NCI-H460 (cell line): ENCODE measurements at regions not wholly inside any gene's neighbourhood (a gene's known extent, or its start where the extent isn't known, plus 50 kb on each side); places are given as distances from the start of the nearest gene placed in this dataset.
"Not testable (repeated sequence)": the region's sequence is repeated elsewhere in the genome, so short reads cannot be mapped to it uniquely, and the experiment has no call there.

Experiments
- DNase-seq: peaks from one replicate; pipeline ENCODE4 v3.0.0-alpha.2; 2016; ENCODE audit warnings: low read depth; ENCODE audit errors: extremely low read depth

DNA sequence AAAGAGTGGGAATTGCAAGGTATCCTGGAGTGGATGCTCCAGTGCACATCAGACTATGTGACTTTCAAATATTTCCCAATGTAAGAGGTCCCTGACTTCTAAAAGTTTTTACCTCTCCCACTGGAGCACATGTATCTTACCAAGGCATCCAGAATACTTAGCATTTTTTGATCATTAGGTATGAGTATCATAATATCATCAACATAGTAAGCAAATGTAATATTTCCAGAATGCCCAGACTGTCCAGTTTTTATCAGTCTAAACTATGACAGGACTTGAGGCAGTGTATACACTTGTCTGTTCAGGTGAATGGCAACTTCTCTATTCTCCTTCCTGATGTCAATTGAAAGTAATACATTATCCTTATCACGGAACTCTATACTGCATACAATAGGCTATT is 924.6 kb upstream of the GJE1 start:
- no peak for DNase-seq

DNA sequence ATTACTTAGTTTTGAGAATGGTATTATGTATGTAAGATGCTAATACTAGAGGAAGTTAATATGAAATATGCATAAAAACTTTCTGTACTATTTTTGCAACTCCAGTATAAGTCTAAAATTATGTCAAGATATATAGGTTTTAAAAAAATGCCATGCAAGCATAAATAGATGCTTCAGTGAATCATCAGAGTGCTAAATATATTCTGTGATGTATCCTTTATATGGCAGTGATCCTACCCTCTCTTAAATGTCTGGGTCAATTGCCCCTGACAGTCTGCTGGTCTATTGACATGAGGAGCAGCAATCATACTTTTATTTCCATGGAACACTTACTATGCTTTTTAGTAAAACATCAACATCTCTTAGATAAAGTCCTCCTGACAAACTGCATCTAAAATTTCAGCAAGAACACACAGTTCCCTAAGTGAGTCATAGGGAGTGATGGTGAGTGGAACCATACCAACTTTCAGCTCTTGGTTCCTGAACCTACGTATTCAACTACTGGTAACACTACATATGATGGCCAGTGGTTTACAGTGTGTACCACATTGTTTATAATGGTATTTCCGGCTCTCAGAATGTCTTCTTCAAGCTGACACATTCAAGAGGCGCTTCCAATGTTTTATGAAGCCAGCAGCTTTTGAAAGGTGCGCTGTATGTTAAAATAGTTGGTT is 928.7 kb upstream of the GJE1 start:
- DNase-seq, result no peak

DNA sequence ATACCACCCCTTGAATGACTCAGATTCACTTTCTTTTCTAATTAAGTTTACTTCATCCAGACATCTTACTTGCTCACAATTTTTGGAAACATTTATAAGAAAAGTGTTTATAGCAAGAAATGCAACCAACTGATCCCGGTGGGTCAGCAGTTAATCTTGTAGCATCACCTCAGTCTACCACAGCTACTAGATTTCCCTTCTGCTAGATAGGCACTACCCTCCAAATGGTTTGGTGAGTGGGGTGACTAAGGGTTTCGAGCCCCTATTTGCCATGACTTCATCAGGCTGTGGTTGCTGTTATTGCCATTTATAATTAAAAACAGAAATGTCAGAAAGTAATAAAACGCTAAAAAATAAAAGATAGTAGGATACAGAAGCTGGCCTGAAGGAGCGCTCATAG is 930.1 kb upstream of the GJE1 start:
- no peak for DNase-seq

DNA sequence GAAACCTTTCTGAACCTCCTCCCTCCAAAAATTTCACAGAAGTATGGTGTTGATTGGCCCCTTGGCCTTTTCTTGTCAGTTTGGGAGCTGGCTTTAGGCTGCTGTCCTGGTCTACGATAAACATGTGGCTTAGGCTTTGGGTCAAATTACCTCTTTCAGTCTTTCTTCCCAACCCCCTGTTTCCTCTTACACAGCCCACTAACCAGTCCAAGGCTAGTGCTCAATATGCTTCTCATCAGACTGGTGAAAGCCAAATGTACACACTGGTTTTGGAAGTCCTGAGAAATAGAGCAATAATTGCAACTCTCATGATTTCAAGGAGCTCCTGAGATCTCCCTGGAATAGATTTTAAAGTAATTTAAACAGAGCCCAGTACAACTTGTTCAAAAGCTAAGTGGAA is 933.7 kb upstream of the GJE1 start:
- DNase-seq, result no peak

DNA sequence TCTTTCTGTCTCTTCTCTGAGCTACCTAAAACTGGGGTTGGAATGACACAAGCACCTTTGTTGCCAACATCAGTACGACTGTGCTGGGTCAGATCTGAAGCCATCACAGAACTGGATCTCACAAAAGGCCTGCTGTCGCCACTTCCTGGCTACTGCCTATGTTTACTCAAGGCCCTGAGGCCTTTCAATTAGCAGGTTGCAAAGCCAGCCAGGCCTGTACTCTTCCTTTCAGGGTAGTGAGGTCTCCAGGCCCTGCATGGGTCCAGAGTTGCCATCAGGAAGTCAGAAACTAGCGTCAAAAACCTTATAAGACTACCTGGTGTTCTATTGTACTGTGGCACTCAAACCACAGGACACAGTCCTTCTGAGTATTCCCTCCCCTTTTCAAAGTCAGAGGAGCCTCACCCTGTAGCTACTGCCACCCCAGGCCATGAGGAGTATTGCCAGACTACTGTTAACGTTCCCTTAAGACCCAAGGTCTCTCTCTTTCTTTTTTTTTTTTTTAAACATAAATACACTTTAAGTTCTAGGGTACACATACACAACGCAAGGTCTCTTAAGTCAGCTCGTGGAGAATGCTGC is 937.4 kb upstream of the GJE1 start:
- DNase-seq, result no peak

DNA sequence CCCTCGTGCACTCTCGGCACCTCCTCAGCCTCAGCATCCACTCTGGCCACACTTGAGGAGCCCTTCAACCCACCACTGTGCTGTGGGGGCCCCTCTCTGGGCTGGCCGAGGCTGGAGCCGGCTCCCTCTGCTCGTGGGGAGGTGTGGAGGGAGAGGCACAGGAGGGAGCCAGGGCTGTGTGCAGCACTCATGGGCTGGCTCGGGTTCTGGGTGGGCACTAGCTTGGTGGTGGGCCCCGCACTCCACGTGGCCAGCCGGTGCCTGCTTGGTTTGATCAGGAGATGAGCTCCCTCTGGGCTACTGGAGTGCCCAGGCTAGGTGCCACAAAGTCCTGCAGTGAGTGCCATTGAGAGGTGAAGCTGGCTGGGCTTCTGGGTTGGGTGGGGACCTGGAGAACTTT is 949.4 kb upstream of the GJE1 start:
- DNase-seq, result no peak

DNA sequence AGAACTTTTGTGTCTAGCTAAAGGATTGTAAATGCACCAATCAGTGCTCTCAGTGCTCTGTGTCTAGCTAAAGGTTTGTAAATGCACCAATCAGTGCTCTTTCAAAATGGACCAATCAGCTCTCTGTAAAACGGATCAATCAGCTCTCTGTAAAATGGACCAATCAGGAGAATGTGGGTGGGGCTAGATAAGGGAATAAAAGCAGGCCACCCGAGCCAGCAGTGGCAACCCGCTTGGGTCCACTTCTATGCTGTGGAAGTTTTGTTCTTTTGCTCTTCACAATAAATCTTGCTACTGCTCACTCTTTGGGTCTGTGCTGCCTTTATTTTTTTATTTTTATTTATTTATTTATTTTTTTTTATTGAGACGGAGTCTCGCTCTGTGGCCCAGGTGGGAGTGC is 957.3 kb upstream of the GJE1 start:
- not testable (repeated sequence) for DNase-seq

DNA sequence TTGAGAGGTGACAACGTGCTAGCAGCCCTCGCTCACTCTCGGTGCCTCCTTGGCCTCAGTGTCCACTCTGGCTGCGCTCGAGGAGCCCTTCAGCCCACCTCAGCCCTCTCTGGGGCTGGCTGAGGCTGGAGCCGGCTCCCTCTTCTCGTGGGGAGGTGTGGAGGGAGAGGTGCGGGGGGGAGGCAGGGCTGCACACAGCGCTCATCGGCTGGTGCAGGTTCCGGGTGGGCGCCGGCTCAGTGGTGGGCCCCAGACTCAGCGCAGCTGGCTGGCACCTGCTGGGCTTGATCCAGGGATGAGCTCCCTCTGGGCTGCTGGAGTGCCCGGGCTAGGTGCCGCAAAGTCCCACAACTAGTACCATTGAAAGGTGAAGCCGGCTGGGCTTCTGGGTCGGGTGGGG is 957.8 kb upstream of the GJE1 start:
- no peak for DNase-seq

DNA sequence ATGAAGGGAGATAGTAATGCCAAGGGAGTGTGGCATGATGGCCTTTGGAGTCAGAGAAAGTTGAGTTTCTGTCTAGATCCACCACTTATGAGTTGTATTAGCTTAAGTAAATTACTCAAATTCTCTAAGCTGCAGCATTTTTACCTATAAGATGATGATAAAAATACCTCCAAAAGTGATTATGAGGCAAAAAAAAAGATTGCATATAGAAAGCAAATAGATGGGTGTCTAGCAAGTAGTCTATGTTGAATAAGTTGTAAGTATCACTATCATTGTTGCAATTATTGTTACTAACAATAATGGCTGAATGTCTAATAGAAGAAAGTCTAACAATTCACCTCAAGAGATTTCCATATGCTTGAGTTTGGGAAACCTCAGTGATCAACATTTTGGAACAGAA is 959.2 kb upstream of the GJE1 start:
- no peak for DNase-seq

DNA sequence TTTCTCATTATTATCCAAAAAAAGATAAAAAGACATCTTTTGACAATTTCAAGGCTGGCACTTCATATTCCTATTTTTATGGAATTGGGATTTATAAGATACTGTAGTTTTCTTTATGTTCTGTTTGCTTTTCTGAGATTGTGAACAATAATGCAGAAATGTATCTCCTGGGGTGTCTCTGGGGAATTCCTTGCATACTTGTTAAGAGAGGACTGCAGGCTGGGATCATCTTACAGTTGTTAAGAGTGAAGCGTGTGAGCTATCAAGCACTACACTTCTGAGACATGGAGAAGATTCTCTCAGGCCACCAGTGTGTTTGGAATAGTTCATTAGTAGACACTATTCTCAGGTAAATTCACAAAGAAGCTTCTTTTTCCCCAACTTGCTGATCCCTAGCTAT is 963.3 kb upstream of the GJE1 start:
- DNase-seq, result no peak

DNA sequence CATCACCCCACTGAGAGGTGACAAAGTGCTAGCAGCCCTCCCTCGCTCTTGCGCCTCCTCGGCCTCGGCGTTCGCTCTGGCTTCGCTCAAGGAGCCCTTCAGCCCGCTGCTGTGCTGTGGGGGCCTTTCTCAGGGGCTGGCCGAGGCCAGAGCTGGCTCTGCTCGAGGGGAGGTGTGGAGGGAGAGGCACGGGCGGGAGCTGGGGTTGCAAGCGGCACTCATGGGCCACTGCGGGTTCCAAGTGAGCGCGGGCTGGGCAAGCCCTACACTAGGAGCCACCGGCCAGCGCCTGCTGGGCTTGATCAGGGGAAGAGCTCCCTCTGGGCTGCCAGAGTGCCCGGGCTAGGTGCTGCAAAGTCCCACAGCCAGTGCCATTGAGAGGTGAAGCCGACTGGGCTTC is 964.8 kb upstream of the GJE1 start:
- DNase-seq, result no peak

DNA sequence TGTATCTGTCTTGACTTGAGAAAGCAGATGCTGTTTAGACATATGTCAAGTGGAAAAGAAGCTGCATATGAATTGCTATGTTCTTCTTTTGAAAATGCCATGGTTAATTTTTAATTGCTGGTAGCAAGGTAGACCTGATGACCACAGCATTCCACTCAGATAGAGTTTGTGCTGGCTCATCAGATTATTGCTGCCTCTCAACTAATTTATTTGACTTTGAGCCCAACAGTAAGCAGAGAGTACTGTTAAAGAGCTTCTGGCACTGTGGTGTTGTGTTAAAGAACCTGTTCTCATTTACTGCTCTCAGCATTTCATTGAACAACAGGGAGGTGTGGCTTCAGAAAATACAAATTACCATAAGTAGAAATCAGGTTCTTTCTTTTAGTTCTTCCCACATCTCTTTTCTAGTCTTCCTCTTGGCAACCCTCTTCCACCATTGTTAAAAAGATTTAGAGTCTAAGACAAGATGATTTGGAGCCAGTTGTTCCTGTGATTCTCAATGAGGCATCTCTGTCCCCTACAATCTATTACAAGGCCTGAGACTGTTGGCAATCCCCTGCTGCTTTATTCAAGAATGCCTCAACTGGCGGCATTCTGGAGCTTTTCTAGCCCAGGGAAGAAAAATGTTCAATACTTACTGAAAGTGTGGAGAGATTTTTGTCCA is 967.6 kb upstream of the GJE1 start:
- no peak for DNase-seq

DNA sequence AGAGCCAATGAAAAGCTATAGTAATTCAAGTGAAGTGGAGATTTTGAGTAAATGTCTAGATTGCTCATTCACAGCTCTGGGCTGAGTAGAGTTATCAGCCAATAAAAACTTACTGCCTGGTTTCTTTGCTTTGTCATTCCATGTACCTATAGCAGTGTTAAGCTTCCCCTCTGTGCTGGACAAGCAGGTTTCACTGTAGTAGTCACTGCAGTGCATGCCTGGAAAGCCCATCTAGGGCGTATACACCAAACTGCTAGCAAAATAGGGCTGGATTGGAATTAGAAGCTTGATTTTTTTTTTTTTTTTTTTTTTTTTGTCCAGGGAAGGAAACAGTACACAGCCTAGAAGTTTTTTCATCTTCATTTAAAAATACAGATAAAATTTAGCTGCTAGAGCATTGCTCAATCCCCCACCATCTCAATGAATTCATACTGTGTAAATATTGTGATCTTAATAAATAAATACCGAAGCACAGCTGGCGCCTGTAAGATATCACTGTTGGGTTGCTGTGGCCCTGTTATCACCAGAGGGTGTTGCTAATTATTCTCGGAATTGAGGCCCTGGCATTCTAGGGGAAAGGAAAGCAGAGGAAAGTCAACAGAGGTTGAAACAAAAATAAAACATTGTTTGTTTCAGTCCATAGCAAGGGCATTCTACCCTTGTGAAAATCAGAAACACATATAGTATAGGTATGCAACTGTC is 968.5 kb upstream of the GJE1 start:
- no peak for DNase-seq

DNA sequence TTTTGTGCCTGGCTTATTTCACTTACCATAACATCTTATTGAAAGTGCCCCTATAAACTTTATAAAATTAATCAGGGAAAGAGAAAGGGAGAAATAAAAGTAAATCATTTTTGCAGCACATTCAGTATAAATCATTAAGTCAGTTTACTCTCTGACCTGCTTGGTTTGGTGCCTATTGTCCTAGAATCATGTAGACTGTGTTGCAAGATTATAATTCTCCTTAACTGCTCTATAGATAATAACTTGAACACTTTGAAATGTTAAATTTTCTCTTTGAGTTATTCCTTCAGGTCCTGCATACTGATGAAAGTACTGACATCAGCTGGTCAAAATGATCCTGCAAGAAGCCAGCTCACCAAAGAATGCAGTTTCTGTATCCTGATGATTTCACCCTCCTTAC is 969.6 kb upstream of the GJE1 start:
- DNase-seq, result no peak

DNA sequence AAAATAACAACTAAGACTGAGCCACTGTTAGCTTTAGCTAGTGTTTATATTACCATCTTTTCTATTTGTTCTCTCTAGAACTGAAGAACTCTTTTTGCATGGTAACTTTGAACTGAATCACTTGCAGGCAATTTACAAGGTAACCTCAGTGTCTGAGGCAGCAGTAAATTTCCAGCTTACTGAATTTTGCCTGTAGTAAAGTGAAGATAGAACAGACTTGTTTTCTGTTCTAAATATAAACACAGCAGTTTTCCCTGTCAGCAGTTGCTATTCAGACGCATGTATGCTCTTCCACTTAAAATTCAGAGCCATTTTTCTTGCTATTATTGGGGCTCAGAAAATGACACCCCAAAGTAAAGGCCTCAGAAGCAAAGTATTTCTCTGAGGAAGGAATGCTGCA is 974.0 kb upstream of the GJE1 start:
- no peak for DNase-seq

DNA sequence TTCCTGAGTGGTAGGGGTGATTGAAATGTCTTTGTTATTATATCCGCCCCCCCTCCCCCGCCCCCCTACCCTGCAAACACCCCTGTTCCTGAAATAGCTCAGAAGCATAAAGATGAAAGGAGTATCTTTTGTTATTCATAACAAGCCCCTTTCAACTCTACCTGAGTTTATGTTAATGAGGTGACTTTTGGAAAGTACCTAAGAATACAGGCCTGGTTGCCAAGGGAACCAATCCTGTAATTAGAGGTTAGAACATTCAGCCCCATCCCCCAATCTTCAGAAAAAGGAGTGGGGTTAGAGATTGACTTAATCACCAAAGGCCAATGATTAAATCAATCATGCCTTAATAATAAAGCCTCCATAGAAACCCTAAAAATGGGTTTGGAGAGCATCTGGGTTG is 979.2 kb upstream of the GJE1 start:
- DNase-seq, result no peak

DNA sequence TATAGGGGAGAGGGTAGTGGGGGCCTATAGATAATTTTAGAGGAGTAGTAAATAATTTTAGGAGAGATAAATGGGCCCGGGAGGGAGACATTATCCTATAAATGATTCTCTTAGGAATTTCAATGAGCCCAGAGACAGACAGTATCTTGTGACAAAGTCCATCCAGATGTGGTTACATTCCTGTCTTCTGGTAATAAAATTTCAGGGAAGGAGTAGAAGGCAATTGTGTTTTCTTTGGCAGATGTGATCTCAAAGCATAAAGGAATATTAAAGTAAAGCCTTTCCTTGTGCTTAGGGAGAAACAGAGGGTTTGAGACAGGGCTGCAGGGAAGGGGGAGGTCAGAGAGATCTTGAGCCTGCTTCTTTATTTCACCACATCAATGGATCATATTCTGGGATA is 979.8 kb upstream of the GJE1 start:
- no peak for DNase-seq

DNA sequence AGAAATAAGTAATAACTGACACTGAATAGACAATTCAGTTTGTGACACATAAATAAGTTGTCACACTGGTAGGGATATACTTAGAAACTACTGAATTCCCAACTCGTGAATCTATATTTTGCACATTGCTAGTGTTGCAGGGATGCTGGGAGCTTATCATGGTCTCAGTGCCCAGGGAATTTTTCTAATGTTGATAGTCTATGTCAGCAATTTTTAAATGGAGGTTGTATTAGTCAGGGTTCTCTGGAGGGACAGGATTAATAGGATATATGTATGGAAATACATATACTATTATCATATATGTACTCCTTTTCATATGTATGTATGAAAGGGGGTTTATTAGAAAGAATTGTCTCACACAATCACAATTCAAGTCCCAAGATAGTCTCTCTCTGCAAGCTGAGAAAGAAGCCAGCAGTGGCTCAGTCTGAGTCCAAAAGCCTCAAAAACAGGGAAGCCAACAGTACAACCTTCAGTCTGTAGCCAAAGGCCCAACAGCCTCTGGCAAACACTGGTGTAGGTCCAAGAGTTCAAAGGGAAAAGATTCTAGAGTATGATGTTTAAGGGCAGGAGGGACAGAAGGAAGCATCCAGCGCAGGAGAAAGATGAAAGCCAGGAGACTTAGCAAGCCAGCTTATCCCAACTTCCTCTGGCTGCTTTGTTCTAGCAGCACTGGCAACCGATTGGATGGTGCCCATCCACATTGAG is 980.9 kb upstream of the GJE1 start:
- no peak for DNase-seq

DNA sequence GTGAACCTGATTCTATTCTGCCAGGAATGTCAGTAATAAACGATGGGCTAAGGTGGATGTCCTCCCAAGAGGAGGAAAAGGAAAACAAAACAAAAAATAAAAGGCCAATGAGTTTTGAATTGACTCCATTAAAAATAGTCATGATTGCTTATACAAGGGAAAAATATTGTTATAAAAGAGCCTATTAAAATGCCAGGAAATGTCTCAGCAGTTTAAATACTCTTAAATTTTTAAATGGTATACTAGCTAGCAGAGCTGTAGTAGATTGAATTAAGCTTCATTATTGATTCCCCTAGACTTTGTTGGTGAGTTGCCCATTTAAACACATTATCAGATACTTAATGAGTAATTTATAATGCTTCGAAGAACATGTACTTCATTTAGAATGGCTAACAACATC is 990.9 kb upstream of the GJE1 start:
- no peak for DNase-seq

DNA sequence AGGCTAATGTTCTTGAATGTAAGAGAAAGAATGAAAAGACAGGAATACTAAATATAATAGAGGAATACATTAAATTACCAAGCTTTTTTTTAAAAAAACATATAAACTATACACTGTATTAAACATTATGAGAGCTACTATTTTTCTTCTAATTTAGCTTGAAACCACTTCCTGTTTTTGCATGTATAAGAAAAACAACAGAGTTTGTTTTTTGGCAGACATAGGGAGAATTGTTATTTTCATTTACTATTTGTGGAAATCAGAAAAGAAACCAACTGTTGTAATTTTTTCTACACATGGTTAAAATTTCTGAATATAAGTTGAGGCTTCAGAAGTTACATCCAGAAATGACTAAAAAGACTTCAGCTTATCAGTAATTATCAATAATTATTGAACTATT is 991.8 kb upstream of the GJE1 start:
- DNase-seq, result no peak

DNA sequence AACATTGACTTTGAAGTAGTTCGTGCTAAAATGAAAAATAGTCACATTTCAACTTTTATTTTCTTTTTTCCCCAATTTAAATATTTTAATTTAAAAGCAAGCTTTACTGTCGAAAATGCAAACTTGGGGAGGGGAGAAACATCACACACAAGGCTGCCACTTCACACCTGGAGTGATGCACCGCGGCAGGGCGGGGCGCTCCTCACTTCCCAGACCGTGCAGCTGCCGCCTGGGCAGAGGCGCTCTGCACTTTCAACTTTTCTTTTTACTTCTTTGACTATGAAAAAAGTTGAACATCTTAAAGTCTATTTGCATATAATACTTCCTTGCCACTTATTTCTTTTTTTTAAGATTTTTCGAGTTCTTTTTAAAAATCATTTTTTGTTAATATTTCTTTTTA is 993.3 kb upstream of the GJE1 start:
- no peak for DNase-seq
